Sciatic nerve (tissue), 2 donors: ENCODE measurements at regions not wholly inside any gene's neighbourhood (a gene's known extent, or its start where the extent isn't known, plus 50 kb on each side); places are given as distances from the start of the nearest gene placed in this dataset.

Source experiments
- ATAC-seq: fragments of 200-7000 bp; cut with Tn5 transposase; one replicate; pipeline ENCODE4 v1.9.1; 2020; ENCODE audit warnings: mild to moderate bottlenecking, moderate library complexity
- DNase-seq: peaks from one replicate; pipeline ENCODE4 v3.0.0-alpha.2; 2020; ENCODE audit warnings: low spot score
- intact Hi-C: fragments of 100-400 bp; cut with DNase I; formaldehyde crosslinking; loops from one replicate; pipeline ENCODE4 v1.14.2; 2022
- donor health status: DM: no; HTN: no; CAD: no.
- donor health status: DM: no; HTN: no; CAD: no.

GRCh38 chr2:40867829-40868228 is 415.9 kb upstream of the SLC8A1 start:
- DNase-seq: no peak
- intact Hi-C loops: no loop called here
- ATAC-seq: no peak

GRCh38 chr2:40872580-40872979 is 420.7 kb upstream of the SLC8A1 start:
- ATAC-seq (no peak), DNase-seq (no peak)
- intact Hi-C loops: no loop called here

- DNase-seq (no peak), ATAC-seq (no peak)
- intact Hi-C loops: no loop called here
Observed at GRCh38 chr2:40874380-40874779, 422.5 kb upstream of the SLC8A1 start.

- intact Hi-C loops: no loop called here
Observed at GRCh38 chr2:40877734-40878288, 425.9 kb upstream of the SLC8A1 start.

GRCh38 chr2:40879305-40879704 is 427.4 kb upstream of the SLC8A1 start:
- ATAC-seq (no peak), DNase-seq (no peak)
- intact Hi-C loops: no loop called here

More at GRCh38 chr2:40877734-40878288, 425.9 kb upstream of the SLC8A1 start:
- DNase-seq (no peak), ATAC-seq (no peak)

GRCh38 chr2:40886100-40886499 is 434.2 kb upstream of the SLC8A1 start:
- intact Hi-C loops: no loop called here
- DNase-seq (no peak), ATAC-seq (no peak)

- no peak for ATAC-seq
- DNase-seq: no peak
- intact Hi-C loops: no loop called here
Observed at GRCh38 chr2:40886655-40887054, 434.8 kb upstream of the SLC8A1 start.

GRCh38 chr2:40896358-40896757 is 444.5 kb upstream of the SLC8A1 start:
- intact Hi-C loops: no loop called here

GRCh38 chr2:40914666-40915065 is 462.8 kb upstream of the SLC8A1 start:
- ATAC-seq: no peak
- DNase-seq: no peak
- intact Hi-C loops: no loop called here

More at GRCh38 chr2:40896358-40896757, 444.5 kb upstream of the SLC8A1 start:
- no peak for DNase-seq
- no peak for ATAC-seq

GRCh38 chr2:40915651-40916050 is 463.8 kb upstream of the SLC8A1 start:
- intact Hi-C loops: no loop called here
- no peak for DNase-seq
- ATAC-seq: no peak

- intact Hi-C loops: no loop called here
- DNase-seq (no peak), ATAC-seq (no peak)
Observed at GRCh38 chr2:40935349-40935748, 483.5 kb upstream of the SLC8A1 start.

GRCh38 chr2:40937284-40937683 is 485.4 kb upstream of the SLC8A1 start:
- DNase-seq (no peak), ATAC-seq (no peak)
- intact Hi-C loops: no loop called here

GRCh38 chr2:40953341-40953740 is 501.5 kb upstream of the SLC8A1 start:
- ATAC-seq (no peak), DNase-seq (no peak)
- intact Hi-C loops: no loop called here

- intact Hi-C loops: no loop called here
- ATAC-seq (no peak), DNase-seq (no peak)
Observed at GRCh38 chr2:40955042-40955441, 503.2 kb upstream of the SLC8A1 start.

GRCh38 chr2:40955635-40956034 is 503.7 kb upstream of the SLC8A1 start:
- intact Hi-C loops: no loop called here
- no peak for DNase-seq
- no peak for ATAC-seq

GRCh38 chr2:40957508-40957907 is 505.6 kb upstream of the SLC8A1 start:
- intact Hi-C loops: no loop called here
- ATAC-seq: no peak

GRCh38 chr2:40962026-40962425 is 510.1 kb upstream of the SLC8A1 start:
- ATAC-seq (peak; percentile 38), DNase-seq (no peak)
- intact Hi-C loops: no loop called here

More at GRCh38 chr2:40957508-40957907, 505.6 kb upstream of the SLC8A1 start:
- DNase-seq: no peak

- no peak for ATAC-seq
- DNase-seq: no peak
- intact Hi-C loops: no loop called here
Observed at GRCh38 chr2:40964509-40965250, 512.8 kb upstream of the SLC8A1 start.

- intact Hi-C loops: no loop called here
- no peak for ATAC-seq
- no peak for DNase-seq
Observed at GRCh38 chr2:40967451-40967850, 515.6 kb upstream of the SLC8A1 start.

GRCh38 chr2:40975151-40975550 is 523.3 kb upstream of the SLC8A1 start:
- ATAC-seq: no peak
- intact Hi-C loops: no loop called here
- no peak for DNase-seq

- no peak for DNase-seq
- intact Hi-C loops: no loop called here
- no peak for ATAC-seq
Observed at GRCh38 chr2:40997362-40997761, 545.5 kb upstream of the SLC8A1 start.
